ENCODE measurements at regions not wholly inside any gene's neighbourhood (a gene's known extent, or its start where the extent isn't known, plus 50 kb on each side); places are given as distances from the start of the nearest gene placed in this dataset.
A peak's percentile ranks its signal among the peaks of the same experiment; 100 is the strongest.

- intact Hi-C loops (cut with DNase I): no loop called here
- no peak overlapping the region for H3K27ac ChIP-seq
- DNase-seq (no peak), ATAC-seq (peak in 1 of 8 donors; percentile 48)
- H3K36me3 ChIP-seq: no peaks in the 10 kb centered on the region
- no peak overlapping the region for H3K4me3 ChIP-seq
- TF ChIP-seq, protein P1, sequence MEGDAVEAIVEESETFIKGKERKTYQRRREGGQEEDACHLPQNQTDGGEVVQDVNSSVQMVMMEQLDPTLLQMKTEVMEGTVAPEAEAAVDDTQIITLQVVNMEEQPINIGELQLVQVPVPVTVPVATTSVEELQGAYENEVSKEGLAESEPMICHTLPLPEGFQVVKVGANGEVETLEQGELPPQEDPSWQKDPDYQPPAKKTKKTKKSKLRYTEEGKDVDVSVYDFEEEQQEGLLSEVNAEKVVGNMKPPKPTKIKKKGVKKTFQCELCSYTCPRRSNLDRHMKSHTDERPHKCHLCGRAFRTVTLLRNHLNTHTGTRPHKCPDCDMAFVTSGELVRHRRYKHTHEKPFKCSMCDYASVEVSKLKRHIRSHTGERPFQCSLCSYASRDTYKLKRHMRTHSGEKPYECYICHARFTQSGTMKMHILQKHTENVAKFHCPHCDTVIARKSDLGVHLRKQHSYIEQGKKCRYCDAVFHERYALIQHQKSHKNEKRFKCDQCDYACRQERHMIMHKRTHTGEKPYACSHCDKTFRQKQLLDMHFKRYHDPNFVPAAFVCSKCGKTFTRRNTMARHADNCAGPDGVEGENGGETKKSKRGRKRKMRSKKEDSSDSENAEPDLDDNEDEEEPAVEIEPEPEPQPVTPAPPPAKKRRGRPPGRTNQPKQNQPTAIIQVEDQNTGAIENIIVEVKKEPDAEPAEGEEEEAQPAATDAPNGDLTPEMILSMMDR (IDR thresholded peaks at IDR 0.05): no peak
- H3K27me3 ChIP-seq: no peaks in the 10 kb centered on the region
- no peaks in the 10 kb centered on the region for H3K4me1 ChIP-seq
- no peaks in the 10 kb centered on the region for H3K9me3 ChIP-seq
Measured at GRCh38 chr2:226273440-226273839, 526.2 kb downstream of the IRS1 start.

- WGBS, 2 donors: 64 to 65% methylated on average over 1 of the region's 1 CpG
- TF ChIP-seq, protein P1 (IDR thresholded peaks at IDR 0.05): no peak
Measured at GRCh38 chr2:226272435-226272834, 527.2 kb downstream of the IRS1 start.

DNA sequence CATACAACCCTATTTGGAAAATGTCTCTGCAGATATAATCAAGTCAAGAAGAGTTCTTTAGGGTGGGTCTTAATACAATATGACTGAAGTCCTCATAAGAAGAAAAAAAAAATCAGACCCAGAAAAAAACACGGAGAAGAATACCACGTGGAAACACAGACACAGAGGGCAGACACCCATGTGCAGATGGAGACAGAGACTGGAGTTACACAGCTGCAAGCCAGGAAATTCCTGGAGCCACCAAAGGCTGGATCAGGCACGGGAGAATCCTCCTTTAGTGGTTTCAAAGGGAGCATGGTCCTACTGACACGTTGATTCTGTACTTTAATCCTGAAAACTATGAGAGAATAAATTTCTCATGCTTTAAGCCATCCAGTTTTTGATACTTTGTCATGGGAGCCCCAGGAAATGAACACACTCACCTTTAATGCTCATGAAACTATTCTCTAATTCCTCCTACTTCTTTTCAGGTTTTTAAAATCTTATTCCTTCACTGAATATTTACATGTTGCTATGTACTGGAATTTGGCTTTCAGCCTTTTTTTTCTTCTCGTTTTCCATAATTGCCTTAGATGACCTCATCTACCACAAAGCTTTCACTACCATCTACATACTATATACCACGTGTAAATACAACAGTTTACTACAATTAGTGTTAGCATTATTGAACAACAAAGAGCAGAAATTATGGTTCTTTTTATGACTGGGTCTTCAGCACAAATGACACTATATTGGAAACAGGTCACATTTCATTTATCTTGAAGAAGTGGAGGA is 529.1 kb downstream of the IRS1 start:
- ATAC-seq (no peak), DNase-seq (no peak)
- Histone ChIP-seq H3K4me1 (no peaks in the 10 kb centered on the region), H3K27me3 (no peaks in the 10 kb centered on the region), H3K27ac (no peak overlapping the region), H3K9me3 (no peaks in the 10 kb centered on the region), H3K36me3 (no peaks in the 10 kb centered on the region), H3K4me3 (no peak overlapping the region)
- WGBS, 2 donors: 60 to 63% methylated on average over 6 of the region's 6 CpGs
- TF ChIP-seq, protein P1 (IDR thresholded peaks at IDR 0.05): no peak
- intact Hi-C loops (cut with DNase I): no loop called here

More at GRCh38 chr2:226272435-226272834, 527.2 kb downstream of the IRS1 start:
- DNase-seq (no peak), ATAC-seq (no peak)
- Histone ChIP-seq H3K27me3 (no peaks in the 10 kb centered on the region), H3K4me1 (no peaks in the 10 kb centered on the region), H3K36me3 (no peaks in the 10 kb centered on the region), H3K4me3 (no peak overlapping the region), H3K27ac (no peak overlapping the region), H3K9me3 (no peaks in the 10 kb centered on the region)
- intact Hi-C loops (cut with DNase I): no loop called here

DNA sequence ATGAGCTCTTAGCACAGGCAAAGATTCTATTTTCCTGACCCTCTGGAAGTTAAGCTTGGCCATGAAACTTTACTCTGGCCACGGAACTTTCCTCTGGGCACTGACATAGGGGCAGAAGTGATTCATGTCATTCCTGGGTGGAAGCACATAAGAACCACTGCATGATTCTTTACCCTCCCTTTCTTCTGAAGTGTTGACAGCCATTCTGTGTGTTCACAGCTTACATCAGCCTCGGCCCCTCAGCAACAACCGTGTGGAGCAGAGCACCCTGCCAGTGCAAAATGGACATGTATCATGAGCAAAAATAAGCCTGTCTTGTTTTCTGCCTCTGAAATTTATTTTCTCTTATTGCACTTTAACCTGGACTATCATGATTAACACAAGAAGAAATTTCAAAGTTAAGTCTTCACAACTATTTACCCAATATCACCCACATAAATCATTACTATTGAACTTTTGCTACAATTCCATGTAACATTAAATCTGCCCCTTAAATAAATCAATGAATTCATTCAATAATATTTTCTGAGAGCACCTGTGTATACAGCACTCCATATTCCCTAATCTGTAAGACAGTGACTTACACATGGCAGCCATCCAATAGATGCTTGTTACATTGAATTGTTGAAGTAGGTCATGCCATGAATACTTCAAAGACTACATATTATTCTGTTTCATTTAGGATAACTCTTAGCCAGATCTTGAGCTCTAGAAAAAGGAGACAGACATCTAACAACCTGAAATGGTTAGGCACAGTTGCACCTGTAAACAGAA is 531.9 kb downstream of the IRS1 start:
- intact Hi-C loops (cut with DNase I): no loop called here
- Histone ChIP-seq H3K36me3 (no peaks in the 10 kb centered on the region), H3K9me3 (peaks cover 0 to 1% (median 0%) of the 10 kb centered on the region in 11 donors), H3K4me1 (no peaks in the 10 kb centered on the region), H3K4me3 (no peak overlapping the region), H3K27me3 (no peaks in the 10 kb centered on the region), H3K27ac (no peak overlapping the region)
- WGBS, 2 donors: 37 to 42% methylated on average over 3 of the region's 3 CpGs
- TF ChIP-seq, protein P1 (IDR thresholded peaks at IDR 0.05): no peak
- ATAC-seq (no peak), DNase-seq (no peak)
